ENCODE measurements at regions not wholly inside any gene's neighbourhood (a gene's known extent, or its start where the extent isn't known, plus 50 kb on each side); places are given as distances from the start of the nearest gene placed in this dataset.

- Histone ChIP-seq H3K9ac (ENCODE audit: low read depth in 1 of 3, low read length in 3 of 3) (no peak overlapping the region), H3K27ac (ENCODE audit: low read depth, low read length) (no peak overlapping the region), H3K4me3 (ENCODE audit: low read length in 3 of 3) (no peak overlapping the region), H3K9me3 (ENCODE audit: control insufficient read depth in 3 of 3, low read length in 3 of 3) (no peaks in the 10 kb centered on the region), H3K27me3 (ENCODE audit: control insufficient read depth in 3 of 3, insufficient read depth in 3 of 3, low read length in 3 of 3) (no peaks in the 10 kb centered on the region), H3K4me1 (ENCODE audit: control insufficient read depth in 3 of 3, insufficient read depth in 3 of 3, low read length in 3 of 3) (peaks cover 3 to 21% (median 19%) of the 10 kb centered on the region in 3 donors), H3K36me3 (ENCODE audit: control insufficient read depth in 3 of 3, insufficient read depth in 3 of 3, low read length in 3 of 3) (no peaks in the 10 kb centered on the region)
Measured at GRCh38 chr11:128297091-128297651, 290.2 kb downstream of the ETS1 start.

- no peaks in the 10 kb centered on the region for H3K27me3 ChIP-seq (ENCODE audit: control insufficient read depth in 3 of 3, insufficient read depth in 3 of 3, low read length in 3 of 3)
- H3K36me3 ChIP-seq (ENCODE audit: control insufficient read depth in 3 of 3, insufficient read depth in 3 of 3, low read length in 3 of 3): no peaks in the 10 kb centered on the region
- H3K9me3 ChIP-seq (ENCODE audit: control insufficient read depth in 3 of 3, low read length in 3 of 3): no peaks in the 10 kb centered on the region
- H3K4me1 ChIP-seq (ENCODE audit: control insufficient read depth in 3 of 3, insufficient read depth in 3 of 3, low read length in 3 of 3): peaks cover 14 to 32% (median 30%) of the 10 kb centered on the region in 3 donors
- no peak overlapping the region for H3K4me3 ChIP-seq (ENCODE audit: low read length in 3 of 3)
- H3K9ac ChIP-seq (ENCODE audit: low read depth in 1 of 3, low read length in 3 of 3): no peak overlapping the region
- no peak overlapping the region for H3K27ac ChIP-seq (ENCODE audit: low read depth, low read length)
Measured at GRCh38 chr11:128294671-128295050, 292.7 kb downstream of the ETS1 start.

GRCh38 chr11:128294001-128294670, 293.2 kb downstream of the ETS1 start:
- Histone ChIP-seq H3K27me3 (ENCODE audit: control insufficient read depth in 3 of 3, insufficient read depth in 3 of 3, low read length in 3 of 3) (no peaks in the 10 kb centered on the region), H3K4me3 (ENCODE audit: low read length in 3 of 3) (no peak overlapping the region), H3K4me1 (ENCODE audit: control insufficient read depth in 3 of 3, insufficient read depth in 3 of 3, low read length in 3 of 3) (peaks cover 14 to 28% (median 27%) of the 10 kb centered on the region in 3 donors), H3K36me3 (ENCODE audit: control insufficient read depth in 3 of 3, insufficient read depth in 3 of 3, low read length in 3 of 3) (no peaks in the 10 kb centered on the region), H3K9ac (ENCODE audit: low read depth in 1 of 3, low read length in 3 of 3) (no peak overlapping the region), H3K9me3 (ENCODE audit: control insufficient read depth in 3 of 3, low read length in 3 of 3) (no peaks in the 10 kb centered on the region), H3K27ac (ENCODE audit: low read depth, low read length) (no peak overlapping the region)

GRCh38 chr11:128291835-128292234, 295.5 kb downstream of the ETS1 start:
- Histone ChIP-seq H3K27ac (ENCODE audit: low read depth, low read length) (no peak overlapping the region), H3K9ac (ENCODE audit: low read depth in 1 of 3, low read length in 3 of 3) (no peak overlapping the region), H3K36me3 (ENCODE audit: control insufficient read depth in 3 of 3, insufficient read depth in 3 of 3, low read length in 3 of 3) (no peaks in the 10 kb centered on the region), H3K4me3 (ENCODE audit: low read length in 3 of 3) (no peak overlapping the region), H3K27me3 (ENCODE audit: control insufficient read depth in 3 of 3, insufficient read depth in 3 of 3, low read length in 3 of 3) (no peaks in the 10 kb centered on the region), H3K9me3 (ENCODE audit: control insufficient read depth in 3 of 3, low read length in 3 of 3) (no peaks in the 10 kb centered on the region), H3K4me1 (ENCODE audit: control insufficient read depth in 3 of 3, insufficient read depth in 3 of 3, low read length in 3 of 3) (peaks cover 12 to 16% (median 15%) of the 10 kb centered on the region in 3 donors)

- Histone ChIP-seq H3K9me3 (ENCODE audit: control insufficient read depth in 3 of 3, low read length in 3 of 3) (no peaks in the 10 kb centered on the region), H3K36me3 (ENCODE audit: control insufficient read depth in 3 of 3, insufficient read depth in 3 of 3, low read length in 3 of 3) (no peaks in the 10 kb centered on the region), H3K27me3 (ENCODE audit: control insufficient read depth in 3 of 3, insufficient read depth in 3 of 3, low read length in 3 of 3) (no peaks in the 10 kb centered on the region), H3K9ac (ENCODE audit: low read depth in 1 of 3, low read length in 3 of 3) (no peak overlapping the region), H3K27ac (ENCODE audit: low read depth, low read length) (peak overlapping the region; percentile 26), H3K4me1 (ENCODE audit: control insufficient read depth in 3 of 3, insufficient read depth in 3 of 3, low read length in 3 of 3) (peaks cover 12 to 16% (median 13%) of the 10 kb centered on the region in 3 donors), H3K4me3 (ENCODE audit: low read length in 3 of 3) (peak overlapping the region in 1 of 3 donors; percentile 61)
Measured at GRCh38 chr11:128291007-128291406, 296.4 kb downstream of the ETS1 start.

GRCh38 chr11:128290106-128290840, 297.1 kb downstream of the ETS1 start:
- H3K4me1 ChIP-seq (ENCODE audit: control insufficient read depth in 3 of 3, insufficient read depth in 3 of 3, low read length in 3 of 3): peaks cover 12 to 16% (median 13%) of the 10 kb centered on the region in 3 donors
- peak overlapping the region; percentile 26 for H3K27ac ChIP-seq (ENCODE audit: low read depth, low read length)
- H3K9ac ChIP-seq (ENCODE audit: low read depth in 1 of 3, low read length in 3 of 3): peak overlapping the region; percentile 2 to 60 (median 53)
- H3K27me3 ChIP-seq (ENCODE audit: control insufficient read depth in 3 of 3, insufficient read depth in 3 of 3, low read length in 3 of 3): no peaks in the 10 kb centered on the region
- peak overlapping the region; percentile 34 to 61 (median 56) for H3K4me3 ChIP-seq (ENCODE audit: low read length in 3 of 3)
- H3K9me3 ChIP-seq (ENCODE audit: control insufficient read depth in 3 of 3, low read length in 3 of 3): no peaks in the 10 kb centered on the region
- no peaks in the 10 kb centered on the region for H3K36me3 ChIP-seq (ENCODE audit: control insufficient read depth in 3 of 3, insufficient read depth in 3 of 3, low read length in 3 of 3)

- Histone ChIP-seq H3K36me3 (ENCODE audit: control insufficient read depth in 3 of 3, insufficient read depth in 3 of 3, low read length in 3 of 3) (no peaks in the 10 kb centered on the region), H3K27me3 (ENCODE audit: control insufficient read depth in 3 of 3, insufficient read depth in 3 of 3, low read length in 3 of 3) (no peaks in the 10 kb centered on the region), H3K4me3 (ENCODE audit: low read length in 3 of 3) (no peak overlapping the region), H3K9ac (ENCODE audit: low read depth in 1 of 3, low read length in 3 of 3) (no peak overlapping the region), H3K27ac (ENCODE audit: low read depth, low read length) (no peak overlapping the region), H3K9me3 (ENCODE audit: control insufficient read depth in 3 of 3, low read length in 3 of 3) (no peaks in the 10 kb centered on the region), H3K4me1 (ENCODE audit: control insufficient read depth in 3 of 3, insufficient read depth in 3 of 3, low read length in 3 of 3) (peaks cover 12 to 13% (median 12%) of the 10 kb centered on the region in 3 donors)
Measured at GRCh38 chr11:128289048-128289447, 298.3 kb downstream of the ETS1 start.

- no peak overlapping the region for H3K4me3 ChIP-seq (ENCODE audit: low read length in 3 of 3)
- no peaks in the 10 kb centered on the region for H3K27me3 ChIP-seq (ENCODE audit: control insufficient read depth in 3 of 3, insufficient read depth in 3 of 3, low read length in 3 of 3)
- H3K9me3 ChIP-seq (ENCODE audit: control insufficient read depth in 3 of 3, low read length in 3 of 3): no peaks in the 10 kb centered on the region
- H3K9ac ChIP-seq (ENCODE audit: low read depth in 1 of 3, low read length in 3 of 3): no peak overlapping the region
- H3K36me3 ChIP-seq (ENCODE audit: control insufficient read depth in 3 of 3, insufficient read depth in 3 of 3, low read length in 3 of 3): no peaks in the 10 kb centered on the region
- H3K4me1 ChIP-seq (ENCODE audit: control insufficient read depth in 3 of 3, insufficient read depth in 3 of 3, low read length in 3 of 3): peaks cover 12 to 13% (median 12%) of the 10 kb centered on the region in 3 donors
- no peak overlapping the region for H3K27ac ChIP-seq (ENCODE audit: low read depth, low read length)
Measured at GRCh38 chr11:128288368-128288767, 299.0 kb downstream of the ETS1 start.

- H3K9ac ChIP-seq (ENCODE audit: low read depth in 1 of 3, low read length in 3 of 3): no peak overlapping the region
- no peak overlapping the region for H3K27ac ChIP-seq (ENCODE audit: low read depth, low read length)
Measured at GRCh38 chr11:128285321-128285720, 302.0 kb downstream of the ETS1 start.

GRCh38 chr11:128284634-128285033, 302.7 kb downstream of the ETS1 start:
- no peaks in the 10 kb centered on the region for H3K9me3 ChIP-seq (ENCODE audit: control insufficient read depth in 3 of 3, low read length in 3 of 3)
- H3K27ac ChIP-seq (ENCODE audit: low read depth, low read length): no peak overlapping the region
- peaks cover 0 to 1% (median 0%) of the 10 kb centered on the region in 3 donors for H3K4me1 ChIP-seq (ENCODE audit: control insufficient read depth in 3 of 3, insufficient read depth in 3 of 3, low read length in 3 of 3)
- no peaks in the 10 kb centered on the region for H3K36me3 ChIP-seq (ENCODE audit: control insufficient read depth in 3 of 3, insufficient read depth in 3 of 3, low read length in 3 of 3)
- no peak overlapping the region for H3K4me3 ChIP-seq (ENCODE audit: low read length in 3 of 3)
- no peaks in the 10 kb centered on the region for H3K27me3 ChIP-seq (ENCODE audit: control insufficient read depth in 3 of 3, insufficient read depth in 3 of 3, low read length in 3 of 3)
- no peak overlapping the region for H3K9ac ChIP-seq (ENCODE audit: low read depth in 1 of 3, low read length in 3 of 3)

More at GRCh38 chr11:128285321-128285720, 302.0 kb downstream of the ETS1 start:
- Histone ChIP-seq H3K9me3 (ENCODE audit: control insufficient read depth in 3 of 3, low read length in 3 of 3) (no peaks in the 10 kb centered on the region), H3K36me3 (ENCODE audit: control insufficient read depth in 3 of 3, insufficient read depth in 3 of 3, low read length in 3 of 3) (no peaks in the 10 kb centered on the region), H3K4me1 (ENCODE audit: control insufficient read depth in 3 of 3, insufficient read depth in 3 of 3, low read length in 3 of 3) (peaks cover 2 to 5% (median 3%) of the 10 kb centered on the region in 3 donors), H3K27me3 (ENCODE audit: control insufficient read depth in 3 of 3, insufficient read depth in 3 of 3, low read length in 3 of 3) (no peaks in the 10 kb centered on the region), H3K4me3 (ENCODE audit: low read length in 3 of 3) (no peak overlapping the region)
